GM12892 (cell line): ENCODE measurements at regions not wholly inside any gene's neighbourhood (a gene's known extent, or its start where the extent isn't known, plus 50 kb on each side); places are given as distances from the start of the nearest gene placed in this dataset.
"Not testable (repeated sequence)": the region's sequence is repeated elsewhere in the genome, so short reads cannot be mapped to it uniquely, and the experiment has no call there.

Experiments
- DNase-seq: peaks from one replicate; pipeline ENCODE4 v3.0.0; 2011; ENCODE audit not compliant: insufficient read length
- FAIRE-seq: peaks from 2 replicates; lab custom pipeline; 2011; peaks lifted over from hg19 to GRCh38; lab: Jason Lieb, UNC
- POLR2A ChIP-seq: IDR thresholded peaks from 2 replicates; pipeline ENCODE4 v1.6.1; 2011; ENCODE audit warnings: low read depth, low read length, control low read depth
- POLR2AphosphoS5 ChIP-seq: IDR thresholded peaks from 2 replicates; pipeline ENCODE4 v1.6.1; 2011; ENCODE audit warnings: low read depth, low read length, control low read depth
- TAF1 ChIP-seq: IDR thresholded peaks from 2 replicates; pipeline ENCODE4 v1.6.1; 2011; ENCODE audit warnings: low read depth, mild to moderate bottlenecking, control low read depth, low read length, borderline replicate concordance

DNA sequence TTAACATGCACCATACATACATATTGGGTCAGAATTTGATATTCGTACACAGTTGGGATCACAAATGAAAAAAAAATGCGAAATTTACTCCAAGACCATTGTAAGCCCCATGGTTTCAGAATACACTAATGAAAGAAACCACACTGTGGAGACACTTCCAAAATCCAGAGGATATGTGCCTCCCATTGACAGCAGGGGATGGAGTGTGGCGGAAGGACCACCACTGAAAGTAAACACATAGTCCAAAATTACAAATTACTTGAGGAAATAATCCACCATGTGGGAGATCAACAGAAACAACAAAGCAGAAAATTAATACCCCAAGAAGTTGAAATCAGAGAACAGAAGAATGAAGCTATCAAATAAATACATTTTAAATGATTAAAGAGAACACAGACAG lies 291.6 kb upstream of the PAPPA start:
- TF ChIP-seq POLR2AphosphoS5 (no peak), TAF1 (no peak), POLR2A (no peak)
- DNase-seq (no peak), FAIRE-seq (no peak)

DNA sequence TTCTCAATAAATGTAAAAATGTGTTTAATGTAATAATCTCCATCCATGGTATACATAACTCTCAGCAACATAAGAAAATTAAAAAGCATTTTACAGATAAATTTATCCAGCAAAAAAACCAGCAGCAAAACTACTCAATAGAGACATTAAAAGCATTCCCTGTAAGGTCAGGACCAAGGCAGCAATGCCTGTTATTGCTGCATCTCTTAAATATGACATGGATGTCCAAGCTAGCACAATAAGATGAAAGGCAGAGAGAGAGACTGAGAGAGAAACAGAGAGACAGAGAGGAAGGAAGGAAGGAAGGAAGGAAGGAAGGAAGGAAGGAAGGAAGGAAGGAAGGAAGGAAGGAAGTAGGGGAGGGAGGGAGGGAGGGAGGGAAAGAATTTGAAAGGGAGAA lies 289.0 kb upstream of the PAPPA start:
- TF ChIP-seq POLR2AphosphoS5 (no peak), TAF1 (no peak), POLR2A (no peak)
- no peak for FAIRE-seq
- no peak for DNase-seq

DNA sequence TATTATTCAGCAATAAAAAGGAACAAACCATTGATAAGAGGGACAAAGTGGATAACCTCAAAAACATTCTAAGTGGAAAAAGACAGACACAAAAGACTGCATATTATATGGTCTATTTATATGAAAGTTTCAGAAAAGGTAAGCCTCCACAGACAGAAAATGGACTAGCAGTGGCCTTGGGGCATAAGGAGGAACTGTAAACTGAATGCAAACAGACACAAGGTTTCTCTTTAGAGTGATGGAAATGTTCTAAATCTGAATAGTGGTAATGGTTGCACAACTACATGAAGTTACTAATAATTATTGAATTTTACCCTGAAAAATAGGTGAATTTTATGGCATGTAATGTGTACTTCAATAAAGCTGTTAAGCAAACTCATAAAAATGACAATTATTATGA lies 286.3 kb upstream of the PAPPA start:
- FAIRE-seq (no peak), DNase-seq (no peak)
- TF ChIP-seq TAF1 (no peak), POLR2A (no peak), POLR2AphosphoS5 (no peak)

DNA sequence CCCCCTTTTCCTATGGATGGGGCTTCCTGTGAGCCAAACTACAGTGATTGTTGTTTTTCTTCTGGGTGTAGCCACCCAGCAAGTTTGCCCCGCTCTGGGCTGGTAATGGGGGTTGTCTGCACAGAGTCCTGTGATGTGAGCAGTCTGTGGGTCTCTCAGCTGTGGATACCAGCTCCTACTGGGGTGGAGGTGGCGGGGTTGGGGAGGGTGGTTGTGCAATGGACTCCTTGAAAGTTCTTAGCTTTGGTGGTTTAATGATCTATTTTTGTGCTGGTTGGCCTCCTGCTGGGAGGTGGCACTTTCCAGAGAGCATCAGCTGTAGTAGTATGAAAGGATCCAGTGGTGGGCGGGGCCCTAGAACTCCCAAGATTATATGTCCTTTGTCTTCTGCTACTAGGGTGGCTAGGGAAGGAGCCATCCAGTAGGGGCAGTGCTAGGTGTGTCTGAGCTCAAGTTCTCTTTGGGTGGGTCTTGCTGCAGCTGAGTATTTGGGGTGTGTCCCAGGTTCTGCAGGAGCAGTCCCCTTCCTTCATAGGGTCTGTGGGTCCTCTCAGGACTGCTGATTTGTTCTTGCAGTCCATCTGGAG lies 275.6 kb upstream of the PAPPA start:
- no peak for TF ChIP-seq POLR2A
- TF ChIP-seq POLR2AphosphoS5, result no peak
- no peak for TF ChIP-seq TAF1
- DNase-seq, result no peak
- no peak for FAIRE-seq

DNA sequence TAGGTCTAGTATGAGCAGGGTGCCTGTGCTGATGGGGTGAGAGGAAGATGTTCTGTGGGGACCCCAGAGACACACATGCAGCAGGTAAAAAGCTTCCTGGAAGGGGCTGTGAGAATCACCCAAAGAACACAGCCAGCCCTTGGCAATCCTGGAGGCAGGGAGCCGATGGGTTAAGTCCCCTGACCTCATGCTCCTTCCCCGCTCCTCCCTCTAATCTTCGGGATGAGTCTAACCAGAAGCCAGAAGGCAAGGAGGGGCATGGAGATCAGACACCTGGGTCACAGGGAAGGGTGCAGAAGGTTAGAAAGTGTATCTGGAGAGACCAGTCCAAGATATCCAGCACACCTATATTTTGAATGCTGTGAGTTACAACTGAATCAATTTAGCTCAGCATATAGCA lies 274.1 kb upstream of the PAPPA start:
- no peak for FAIRE-seq

DNA sequence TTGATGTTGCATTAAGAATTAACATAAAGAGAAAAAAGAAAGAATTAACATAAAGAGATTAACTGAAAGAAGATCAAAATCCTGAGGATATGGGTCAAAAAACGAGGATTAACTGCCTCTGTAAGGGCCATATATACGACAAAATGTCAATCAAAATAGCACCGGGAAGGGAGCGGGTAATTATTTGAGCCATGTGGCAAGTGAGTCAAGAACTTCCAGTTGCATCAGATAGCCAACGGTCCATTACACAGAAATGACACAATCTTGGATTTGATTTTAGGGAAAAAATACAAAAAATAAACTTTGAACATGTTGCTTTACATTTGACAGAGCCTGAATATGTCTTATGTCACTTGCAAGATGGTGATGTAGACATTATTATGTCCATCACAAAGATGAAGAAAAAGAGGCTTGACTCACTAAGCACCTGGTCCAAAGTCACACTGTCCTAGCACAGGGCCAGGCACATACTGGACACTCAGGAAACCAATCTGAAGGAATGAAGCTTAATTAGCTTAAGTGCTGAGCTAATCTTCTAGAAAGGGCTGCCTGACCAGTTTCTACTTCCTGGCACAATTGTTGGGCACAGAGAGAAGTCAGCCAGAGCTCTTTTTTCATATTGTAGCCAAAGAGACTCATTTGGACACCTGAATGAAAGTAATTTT lies 273.2 kb upstream of the PAPPA start:
- FAIRE-seq (no peak), DNase-seq (no peak)
- TF ChIP-seq TAF1 (no peak), POLR2AphosphoS5 (no peak), POLR2A (no peak)

More for the DNA sequence above, 274.1 kb upstream of the PAPPA start:
- no peak for TF ChIP-seq TAF1
- no peak for TF ChIP-seq POLR2A
- TF ChIP-seq POLR2AphosphoS5, result no peak
- DNase-seq, result no peak

DNA sequence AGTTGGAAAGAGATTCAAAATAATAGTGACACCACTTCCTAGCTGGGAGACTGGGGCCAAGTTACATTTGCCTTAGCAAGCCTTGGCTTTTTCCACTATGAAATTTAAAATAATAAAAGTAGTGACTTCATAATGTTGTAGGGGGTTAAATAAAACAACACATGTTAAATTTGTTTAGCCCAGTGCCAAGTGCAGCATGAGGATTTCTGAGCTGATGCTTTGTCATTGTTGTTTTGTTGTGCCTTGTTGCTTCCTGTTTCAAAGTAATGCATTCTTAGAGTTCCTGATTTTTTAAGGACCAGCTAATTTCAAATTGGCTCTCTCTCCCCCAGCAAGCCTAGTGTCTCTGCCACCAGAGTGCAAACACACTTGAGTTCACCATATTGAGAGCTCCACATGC lies 270.7 kb upstream of the PAPPA start:
- DNase-seq (no peak), FAIRE-seq (no peak)
- no peak for TF ChIP-seq POLR2AphosphoS5
- no peak for TF ChIP-seq POLR2A
- no peak for TF ChIP-seq TAF1

DNA sequence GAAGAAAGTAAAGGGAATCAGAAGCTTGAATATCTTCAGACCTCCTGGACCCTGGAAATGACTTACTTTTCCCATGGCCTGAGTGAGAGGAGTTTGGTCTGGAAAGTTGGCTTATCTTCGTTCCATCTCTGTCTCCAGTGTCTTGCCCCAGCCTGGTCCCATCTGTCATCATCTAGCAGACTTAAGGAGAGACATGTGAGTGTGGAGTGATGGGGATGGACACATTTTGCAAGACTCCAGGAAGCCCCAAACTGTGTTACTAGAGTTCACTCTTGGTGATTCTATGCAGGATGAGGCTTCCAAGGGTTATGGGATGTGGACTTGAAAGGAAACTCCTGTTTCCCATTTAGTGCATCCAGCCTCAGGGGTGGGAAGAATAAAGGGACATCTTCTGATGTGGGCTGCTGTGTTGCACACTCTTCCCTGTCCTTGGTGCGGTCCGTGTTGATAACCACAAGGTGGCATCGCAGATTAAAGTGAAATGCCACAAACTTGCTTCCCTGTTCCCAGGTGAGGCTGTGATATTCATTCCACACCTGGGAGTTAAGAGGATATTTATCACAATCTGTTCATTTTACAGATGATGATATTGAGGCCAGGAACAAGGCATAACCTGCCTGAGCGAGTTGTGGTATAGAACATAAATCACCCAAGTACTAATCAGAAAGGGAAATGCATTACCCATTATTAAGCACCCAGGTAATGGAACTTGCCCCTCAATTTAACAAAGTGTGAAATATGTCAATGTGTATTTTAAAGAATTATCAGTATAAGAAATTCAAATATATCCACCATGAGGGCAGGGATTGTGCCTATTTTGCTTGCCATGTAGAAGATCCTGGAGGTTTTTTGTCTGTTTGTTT lies 269.9 kb upstream of the PAPPA start:
- no peak for TF ChIP-seq TAF1
- no peak for TF ChIP-seq POLR2AphosphoS5
- TF ChIP-seq POLR2A, result no peak
- DNase-seq (no peak), FAIRE-seq (peak; percentile 44)

DNA sequence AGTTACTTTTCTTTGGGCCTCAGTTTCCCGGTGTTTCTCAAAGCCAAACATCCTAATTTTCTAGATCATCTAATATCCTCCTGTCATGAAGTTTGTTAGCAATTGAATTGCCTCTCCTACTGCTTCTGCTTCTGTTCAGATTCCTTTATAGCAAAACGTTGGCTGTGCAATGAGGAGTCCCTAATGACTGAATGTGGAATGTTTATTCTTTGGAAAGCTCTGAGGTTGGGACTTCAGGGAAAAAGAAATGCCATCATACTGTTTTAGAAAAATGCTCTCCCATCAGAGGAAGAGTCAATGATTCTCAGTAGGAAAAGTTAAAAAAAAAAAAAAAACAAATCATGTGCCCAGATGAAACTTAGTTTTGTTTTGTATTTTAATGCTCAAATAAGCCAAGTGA lies 268.7 kb upstream of the PAPPA start:
- no peak for FAIRE-seq
- TF ChIP-seq TAF1, result no peak
- no peak for TF ChIP-seq POLR2AphosphoS5
- no peak for TF ChIP-seq POLR2A

DNA sequence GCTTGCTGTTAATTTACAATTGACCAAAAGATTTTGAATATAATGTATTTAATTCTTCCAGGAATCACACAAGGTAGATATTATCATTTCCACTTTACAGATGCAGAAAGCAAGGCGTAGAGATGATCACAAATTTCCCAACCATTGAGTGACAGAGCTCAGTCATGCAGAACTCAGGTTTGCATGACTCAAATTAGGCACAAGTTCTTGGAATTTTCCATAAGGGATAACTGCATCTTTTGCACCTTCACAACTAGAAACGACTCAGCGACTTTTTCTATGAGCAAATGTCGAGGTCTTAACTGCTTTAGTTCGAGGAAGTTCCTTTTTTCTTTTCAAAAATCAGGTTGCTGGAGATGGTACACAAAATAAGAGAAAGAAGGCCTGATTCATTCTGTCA lies 265.5 kb upstream of the PAPPA start:
- DNase-seq, result no peak
- FAIRE-seq, result no peak
- TF ChIP-seq POLR2AphosphoS5 (no peak), TAF1 (no peak), POLR2A (no peak)

More for the DNA sequence above, 268.7 kb upstream of the PAPPA start:
- no peak for DNase-seq

DNA sequence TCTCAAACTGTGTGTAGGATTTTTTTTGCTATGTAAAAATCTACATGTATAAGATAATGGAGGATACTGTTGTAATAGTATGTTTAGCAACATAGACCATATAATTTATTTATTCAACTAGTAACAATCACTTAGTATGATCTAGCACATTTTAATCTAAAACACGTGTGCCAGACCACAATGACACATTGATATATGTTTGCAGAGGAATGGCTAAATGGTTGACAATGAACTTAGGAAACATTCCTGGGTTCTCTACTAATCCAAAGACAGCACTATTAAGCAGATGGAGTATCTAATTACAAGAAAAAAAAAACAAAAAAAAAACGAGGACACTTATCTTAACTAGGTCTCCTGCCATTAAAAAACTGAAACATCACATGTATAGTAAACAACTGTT lies 261.7 kb upstream of the PAPPA start:
- TF ChIP-seq POLR2A (no peak), TAF1 (no peak), POLR2AphosphoS5 (no peak)
- DNase-seq, result no peak
- FAIRE-seq, result no peak

DNA sequence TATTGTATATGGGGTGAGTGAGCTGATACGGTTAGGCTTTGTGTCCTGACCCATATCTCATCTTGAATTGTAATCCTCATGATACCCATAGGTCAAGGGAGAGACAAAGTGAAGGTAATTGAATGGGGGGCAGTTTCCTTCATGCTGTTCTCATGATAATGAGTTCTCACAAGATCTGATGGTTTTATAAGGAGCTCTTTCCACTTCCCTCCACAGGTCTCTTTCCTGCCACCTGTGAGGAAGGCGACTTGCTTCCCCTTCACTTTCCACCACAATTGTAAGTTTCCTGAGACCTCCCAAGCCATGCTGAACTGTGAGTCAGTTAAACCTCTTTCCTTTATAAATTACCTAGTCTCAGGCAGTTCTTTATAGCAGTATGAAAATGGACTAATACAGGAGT lies 255.1 kb upstream of the PAPPA start:
- not testable (repeated sequence) for DNase-seq, FAIRE-seq
